Naive thymus-derived CD8-positive, alpha-beta T cell (primary cell): ENCODE measurements at regions not wholly inside any gene's neighbourhood (a gene's known extent, or its start where the extent isn't known, plus 50 kb on each side); places are given as distances from the start of the nearest gene placed in this dataset.

Source experiments
- ATAC-seq, 2 donors: fragments of 150-1000 bp; cut with Tn5 transposase in 1 of 2; sonication (Bioruptor Pico), chemical (Tn5 transposase) in 1 of 2; 1 replicate in 1 of 2; 2 replicates in 1 of 2; pipeline ENCODE4 v1.10.0; 2021; ENCODE audit warnings: mild to moderate bottlenecking in 2 of 2, moderate library complexity in 2 of 2
- POLR2A ChIA-PET: fragments of 350-600 bp; sonication (Branson Sonifier 250); formaldehyde crosslinking; loops from one replicate; lab custom pipeline; 2021; ENCODE audit warnings: antibody characterized with exemption; lab: Charles Lee
- DNase-seq, 10 donors: peaks; one replicate each; pipeline versions ENCODE4 v3.0.0 to v3.0.0-alpha.2; 2020 to 2022
- H3K27ac Mint-ChIP-seq, 10 donors: one replicate each; pipeline ENCODE4 v1.8.0; 2020 to 2022; ENCODE audit warnings: mild to moderate bottlenecking in 10 of 10, mixed read lengths in 10 of 10, moderate library complexity in 4 of 10, inconsistent platforms in 1 of 10
- H3K27me3 Mint-ChIP-seq, 5 donors: one replicate each; pipeline ENCODE4 v1.8.0; 2021 to 2022; ENCODE audit warnings: mixed read lengths in 5 of 5
- H3K36me3 Mint-ChIP-seq, 3 donors: one replicate each; pipeline ENCODE4 v1.8.0; 2020 to 2022; ENCODE audit warnings: mixed read lengths in 3 of 3, mild to moderate bottlenecking in 2 of 3, inconsistent platforms in 1 of 3
- H3K4me1 Mint-ChIP-seq, 4 donors: one replicate each; pipeline ENCODE4 v1.8.0; 2021 to 2022; ENCODE audit warnings: mixed read lengths in 4 of 4
- H3K4me3 Mint-ChIP-seq, 10 donors: one replicate each; pipeline ENCODE4 v1.8.0; 2020 to 2022; ENCODE audit warnings: mild to moderate bottlenecking in 10 of 10, mixed read lengths in 10 of 10, moderate library complexity in 6 of 10, inconsistent platforms in 1 of 10
- H3K9me3 Mint-ChIP-seq, 9 donors: one replicate each; pipeline ENCODE4 v1.8.0; 2020 to 2022; ENCODE audit warnings: mixed read lengths in 9 of 9, mild to moderate bottlenecking in 3 of 9, inconsistent platforms in 1 of 9, moderate library complexity in 1 of 9

DNA sequence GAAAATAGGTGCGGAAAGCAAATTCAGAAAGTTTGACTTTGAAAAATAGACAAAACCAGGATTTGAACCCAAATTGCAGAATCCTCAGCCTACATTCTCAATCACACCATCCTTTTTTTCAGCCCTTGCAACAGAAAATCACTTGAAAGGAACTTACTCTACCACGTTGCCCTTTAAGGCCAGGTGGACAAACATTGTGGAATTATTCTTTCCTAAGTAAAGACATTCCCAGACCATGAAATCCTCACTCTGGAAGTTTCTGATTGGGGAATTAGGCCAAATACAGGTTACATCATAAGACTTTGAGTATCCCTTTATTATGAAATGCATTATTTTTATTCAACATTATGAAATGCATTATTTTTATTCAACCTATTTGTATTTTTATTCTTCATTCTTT, 259.4 kb downstream of the RAD51AP2 start:
- Mint-ChIP-seq H3K4me3 (no peak overlapping the region), H3K27ac (no peak overlapping the region), H3K9me3 (peaks cover 0 to 10% (median 0%) of the 10 kb centered on the region in 9 donors), H3K27me3 (peaks cover 0 to 2% (median 0%) of the 10 kb centered on the region in 5 donors), H3K4me1 (no peaks in the 10 kb centered on the region), H3K36me3 (no peaks in the 10 kb centered on the region)
- no peak for ATAC-seq
- POLR2A ChIA-PET: no interaction called here
- no peak for DNase-seq

DNA sequence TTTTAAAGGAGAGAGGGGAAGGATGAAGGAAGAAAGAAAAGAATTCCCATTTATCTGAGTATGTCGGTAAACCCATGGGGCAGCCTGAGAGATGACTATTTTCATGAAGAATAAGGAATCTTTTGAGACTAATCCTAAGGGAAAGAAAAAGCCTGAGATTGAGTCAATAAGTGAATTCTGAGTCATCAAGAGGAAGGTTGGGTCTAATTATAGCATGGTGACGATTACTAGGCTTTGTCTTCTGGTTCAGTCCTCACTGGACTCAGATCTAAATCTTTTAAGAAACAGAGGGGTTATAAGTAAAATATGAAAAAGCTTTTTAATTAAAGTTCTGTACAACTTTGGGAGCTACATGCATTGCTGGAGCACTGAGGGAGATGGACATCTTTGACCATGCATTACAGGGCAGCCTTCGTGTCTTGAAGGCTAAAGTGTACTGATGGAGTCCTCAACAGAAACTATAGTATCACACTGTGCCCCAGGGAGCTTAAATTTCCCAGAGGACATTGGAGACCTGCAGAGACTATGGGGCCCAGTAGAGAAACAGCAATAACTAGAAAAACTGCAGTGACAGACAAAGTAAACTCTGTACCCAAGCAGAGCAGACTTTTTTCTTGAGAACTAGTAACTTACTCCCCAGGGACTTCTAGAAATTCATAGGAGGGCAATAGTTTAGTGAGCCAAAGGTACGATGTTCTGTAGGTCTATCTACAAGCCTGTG, 260.9 kb downstream of the RAD51AP2 start:
- DNase-seq (no peak), ATAC-seq (no peak)
- H3K4me1 Mint-ChIP-seq: no peaks in the 10 kb centered on the region
- peaks cover 0 to 10% (median 0%) of the 10 kb centered on the region in 9 donors for H3K9me3 Mint-ChIP-seq
- H3K27me3 Mint-ChIP-seq: no peaks in the 10 kb centered on the region
- H3K36me3 Mint-ChIP-seq: no peaks in the 10 kb centered on the region
- POLR2A ChIA-PET: no interaction called here
- no peak overlapping the region for H3K27ac Mint-ChIP-seq
- no peak overlapping the region for H3K4me3 Mint-ChIP-seq

DNA sequence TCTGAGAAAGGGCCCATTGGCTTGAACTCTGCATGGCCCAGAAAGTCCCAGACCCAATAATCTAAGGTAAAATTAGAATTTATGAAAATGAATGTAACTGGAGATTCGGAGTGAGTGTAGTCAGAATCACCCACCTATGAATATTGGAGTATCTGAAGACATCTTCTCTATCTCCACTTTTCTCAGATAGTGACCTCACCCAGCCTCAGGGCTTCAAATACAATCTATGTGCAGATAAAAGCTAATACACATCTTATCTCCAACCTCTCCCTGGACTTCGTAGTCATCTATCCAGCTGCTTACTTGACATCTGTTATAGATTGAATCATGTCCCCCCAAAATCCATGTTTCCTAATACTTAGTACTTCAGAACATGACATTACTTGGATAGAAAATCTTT, 263.2 kb downstream of the RAD51AP2 start:
- H3K4me3 Mint-ChIP-seq: no peak overlapping the region
- no peak for ATAC-seq

DNA sequence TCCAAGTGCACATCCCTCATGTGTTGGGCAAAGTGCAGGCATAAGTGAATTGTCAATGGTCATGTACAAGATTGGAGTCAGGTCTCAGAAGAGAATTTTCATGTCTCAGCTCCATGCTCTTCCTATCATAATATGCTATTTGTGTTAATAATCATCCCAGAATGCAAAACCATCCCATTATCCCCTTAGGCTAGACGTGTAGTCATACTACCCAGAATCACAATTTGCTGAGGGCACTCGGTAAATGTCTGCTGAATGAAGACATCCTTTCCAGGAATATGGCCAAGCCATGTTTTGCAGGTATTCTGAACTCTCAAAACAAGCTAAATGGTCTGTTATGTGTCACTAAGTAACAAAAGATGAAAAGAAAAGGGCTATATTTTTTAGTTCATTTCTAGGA, 263.8 kb downstream of the RAD51AP2 start:
- Mint-ChIP-seq H3K9me3 (peaks cover 0 to 18% (median 0%) of the 10 kb centered on the region in 9 donors), H3K4me3 (no peak overlapping the region), H3K4me1 (no peaks in the 10 kb centered on the region), H3K36me3 (no peaks in the 10 kb centered on the region), H3K27ac (no peak overlapping the region), H3K27me3 (peaks cover 0 to 1% (median 0%) of the 10 kb centered on the region in 5 donors)
- DNase-seq: no peak
- POLR2A ChIA-PET: no interaction called here
- ATAC-seq: no peak

More for the DNA sequence above, 263.2 kb downstream of the RAD51AP2 start:
- no peaks in the 10 kb centered on the region for H3K4me1 Mint-ChIP-seq
- H3K36me3 Mint-ChIP-seq: no peaks in the 10 kb centered on the region
- POLR2A ChIA-PET: no interaction called here
- no peak for DNase-seq
- no peak overlapping the region for H3K27ac Mint-ChIP-seq
- peaks cover 0 to 18% (median 0%) of the 10 kb centered on the region in 9 donors for H3K9me3 Mint-ChIP-seq
- H3K27me3 Mint-ChIP-seq: peaks cover 0 to 1% (median 0%) of the 10 kb centered on the region in 5 donors

DNA sequence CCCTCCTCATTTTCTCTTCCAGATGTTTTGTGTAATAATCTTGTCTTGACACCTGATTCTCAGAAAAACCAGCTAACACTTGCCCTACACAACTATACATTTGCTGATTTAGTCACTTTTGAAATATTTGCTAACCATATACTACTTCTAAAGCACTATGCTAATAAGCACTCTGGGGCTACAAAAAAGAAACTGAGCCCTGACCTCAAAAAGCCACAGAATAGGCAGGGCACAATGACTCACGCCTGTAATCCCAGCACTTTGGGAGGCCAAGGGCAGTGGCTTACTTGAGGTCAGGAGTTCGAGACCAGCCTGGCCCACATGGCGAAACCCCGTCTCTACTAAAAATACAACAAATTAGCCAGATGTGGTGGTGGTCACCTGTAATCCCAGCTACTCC, 266.0 kb downstream of the RAD51AP2 start:
- H3K4me1 Mint-ChIP-seq: no peaks in the 10 kb centered on the region
- ATAC-seq (no peak), DNase-seq (no peak)
- no peaks in the 10 kb centered on the region for H3K36me3 Mint-ChIP-seq
- H3K9me3 Mint-ChIP-seq: peaks cover 0 to 18% (median 0%) of the 10 kb centered on the region in 9 donors
- POLR2A ChIA-PET: no interaction called here
- H3K27ac Mint-ChIP-seq: no peak overlapping the region
- peaks cover 0 to 1% (median 0%) of the 10 kb centered on the region in 5 donors for H3K27me3 Mint-ChIP-seq
- H3K4me3 Mint-ChIP-seq: no peak overlapping the region

DNA sequence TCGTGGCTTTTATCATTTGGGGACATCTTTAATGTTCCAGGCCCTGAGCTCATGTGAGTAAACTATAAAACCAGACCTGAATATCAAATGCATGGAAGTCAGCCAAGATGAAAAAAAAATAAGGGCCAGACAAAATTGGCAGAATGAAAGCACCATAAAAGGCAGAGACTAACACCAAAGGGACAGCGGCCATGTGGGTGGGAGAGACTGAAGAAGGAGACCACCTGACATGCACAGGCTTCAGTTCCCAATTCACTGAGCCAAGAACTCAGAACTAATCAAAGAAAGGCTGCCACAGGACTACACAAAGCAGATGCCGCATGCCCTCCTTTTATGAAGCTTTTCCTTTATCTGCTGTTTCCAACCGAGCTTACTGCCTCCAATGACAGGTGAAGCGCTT, 267.1 kb downstream of the RAD51AP2 start:
- Mint-ChIP-seq H3K36me3 (no peaks in the 10 kb centered on the region), H3K4me3 (no peak overlapping the region), H3K9me3 (peaks cover 0 to 13% (median 2%) of the 10 kb centered on the region in 9 donors), H3K4me1 (no peaks in the 10 kb centered on the region), H3K27ac (no peak overlapping the region), H3K27me3 (peaks cover 0 to 1% (median 0%) of the 10 kb centered on the region in 5 donors)
- DNase-seq: no peak
- POLR2A ChIA-PET: no interaction called here
- no peak for ATAC-seq

DNA sequence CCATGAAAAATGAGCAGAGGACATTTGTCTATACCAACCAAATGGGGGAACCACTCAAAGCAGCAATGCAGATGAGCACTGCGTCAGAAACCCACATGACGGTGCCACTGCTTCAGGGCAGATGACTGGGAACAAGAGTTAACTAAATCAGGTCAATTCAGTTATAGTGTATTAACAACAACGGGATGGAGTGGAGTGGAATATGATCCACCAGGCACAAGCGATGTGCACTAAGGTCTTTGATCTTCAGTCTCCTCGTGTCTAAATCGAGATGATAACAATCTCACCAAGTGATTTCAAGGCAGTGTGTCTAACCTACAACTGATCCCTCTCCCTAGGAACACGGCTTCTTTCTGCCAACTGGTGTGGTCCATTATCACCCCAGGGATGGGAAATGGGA, 269.0 kb downstream of the RAD51AP2 start:
- POLR2A ChIA-PET: no interaction called here
- no peaks in the 10 kb centered on the region for H3K4me1 Mint-ChIP-seq

DNA sequence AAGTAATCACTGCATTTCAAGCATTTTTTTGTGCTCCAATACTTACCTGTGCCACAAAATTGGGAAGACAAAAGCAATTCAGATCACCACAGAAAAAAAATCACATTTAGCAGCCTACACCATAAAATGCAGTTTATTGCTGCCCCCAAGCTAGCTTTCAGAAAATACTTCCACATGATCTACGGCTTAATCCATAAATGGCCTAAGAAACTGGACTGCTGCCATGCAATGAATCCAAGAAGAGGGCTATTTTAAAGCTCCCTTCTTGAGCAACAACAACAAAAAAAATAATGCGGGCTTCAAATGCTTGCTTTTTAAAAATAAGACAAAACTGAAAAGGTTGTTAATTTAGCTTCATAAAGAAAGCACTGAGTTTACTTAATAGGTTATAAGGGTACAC, 272.3 kb downstream of the RAD51AP2 start:
- POLR2A ChIA-PET: no interaction called here
- ATAC-seq (no peak), DNase-seq (no peak)
- Mint-ChIP-seq H3K4me3 (no peak overlapping the region), H3K27ac (no peak overlapping the region), H3K4me1 (no peaks in the 10 kb centered on the region), H3K36me3 (no peaks in the 10 kb centered on the region), H3K27me3 (no peaks in the 10 kb centered on the region), H3K9me3 (peaks cover 0 to 20% (median 3%) of the 10 kb centered on the region in 9 donors)

More for the DNA sequence above, 269.0 kb downstream of the RAD51AP2 start:
- H3K27ac Mint-ChIP-seq: no peak overlapping the region
- no peak overlapping the region for H3K4me3 Mint-ChIP-seq
- DNase-seq: no peak
- H3K36me3 Mint-ChIP-seq: no peaks in the 10 kb centered on the region
- peaks cover 0 to 9% (median 0%) of the 10 kb centered on the region in 9 donors for H3K9me3 Mint-ChIP-seq
- H3K27me3 Mint-ChIP-seq: peaks cover 0 to 1% (median 0%) of the 10 kb centered on the region in 5 donors
- no peak for ATAC-seq

DNA sequence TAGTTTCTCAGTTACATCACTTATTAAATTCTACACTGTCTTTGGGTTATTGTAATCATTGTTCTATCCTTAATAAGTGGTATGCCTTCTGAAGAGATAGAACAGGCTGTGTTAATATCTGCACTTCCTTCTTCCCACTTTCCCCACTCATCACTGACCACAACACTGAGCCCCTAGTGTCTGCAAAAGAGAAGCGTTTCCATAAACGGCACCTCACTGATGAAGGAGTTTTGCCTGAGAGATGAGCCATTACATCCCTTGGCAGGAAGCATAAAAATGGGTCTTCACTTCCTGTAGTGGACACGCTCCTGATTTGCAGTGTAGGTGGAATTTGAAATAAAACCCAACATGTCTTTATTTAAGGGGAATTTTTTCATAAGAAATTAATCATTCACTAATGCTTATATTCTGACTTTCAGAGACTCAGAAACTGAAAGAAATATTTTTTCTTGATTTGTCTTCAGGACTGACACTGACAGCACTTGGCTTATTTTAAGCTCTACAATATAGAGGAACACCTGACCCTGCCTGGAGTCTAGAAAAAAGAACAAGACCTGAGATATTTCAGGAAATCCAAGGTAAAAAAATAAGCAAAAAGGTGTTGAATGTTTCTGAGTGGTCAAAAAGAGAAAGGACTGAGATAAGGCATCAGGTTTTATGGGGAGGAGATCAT, 275.3 kb downstream of the RAD51AP2 start:
- Mint-ChIP-seq H3K9me3 (peaks cover 0 to 13% (median 0%) of the 10 kb centered on the region in 9 donors), H3K4me1 (no peaks in the 10 kb centered on the region), H3K4me3 (no peak overlapping the region), H3K27ac (no peak overlapping the region), H3K36me3 (no peaks in the 10 kb centered on the region), H3K27me3 (no peaks in the 10 kb centered on the region)
- DNase-seq: no peak
- POLR2A ChIA-PET: no interaction called here
- no peak for ATAC-seq

DNA sequence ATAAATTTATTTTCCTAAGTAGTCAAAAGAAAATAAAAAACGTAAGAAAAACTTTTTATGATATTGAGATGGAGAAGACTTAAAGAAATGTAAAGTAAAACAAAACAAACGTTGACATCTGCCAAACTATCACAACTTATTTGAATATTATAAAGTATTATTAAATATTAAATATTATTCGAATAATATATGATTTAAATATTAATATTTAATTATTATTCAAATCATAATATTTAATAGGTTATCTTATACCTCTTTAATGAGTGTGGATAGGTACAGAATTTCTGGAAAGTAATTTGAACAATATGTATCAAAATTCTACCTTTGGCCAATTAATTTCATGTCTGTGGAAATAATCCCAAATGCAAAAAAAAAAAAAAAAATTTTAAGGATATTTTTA, 278.7 kb downstream of the RAD51AP2 start:
- H3K9me3 Mint-ChIP-seq: peaks cover 0 to 13% (median 0%) of the 10 kb centered on the region in 9 donors
- ATAC-seq (no peak), DNase-seq (no peak)
- no peak overlapping the region for H3K27ac Mint-ChIP-seq
- POLR2A ChIA-PET: no interaction called here
- no peaks in the 10 kb centered on the region for H3K4me1 Mint-ChIP-seq
- H3K36me3 Mint-ChIP-seq: no peaks in the 10 kb centered on the region
- no peaks in the 10 kb centered on the region for H3K27me3 Mint-ChIP-seq
- H3K4me3 Mint-ChIP-seq: no peak overlapping the region

DNA sequence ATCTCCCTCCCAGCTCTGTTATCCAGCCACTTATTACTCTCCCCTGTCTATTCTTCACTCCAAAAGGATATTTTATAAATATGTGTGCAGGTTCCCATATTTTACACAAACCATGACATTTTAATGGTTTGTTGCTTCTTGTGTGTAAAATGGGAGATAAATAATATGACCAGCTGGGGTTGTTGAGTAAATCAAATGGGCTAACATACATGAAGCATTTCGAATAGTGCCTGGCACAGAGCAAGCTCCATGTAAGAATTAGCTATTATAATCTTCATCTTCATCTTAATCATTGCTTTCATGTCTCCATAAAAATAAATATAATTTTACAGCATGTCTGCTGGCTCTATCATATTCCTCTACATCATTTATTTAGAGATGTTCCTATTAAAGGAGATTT, 283.1 kb downstream of the RAD51AP2 start:
- Mint-ChIP-seq H3K27ac (no peak overlapping the region), H3K27me3 (no peaks in the 10 kb centered on the region), H3K9me3 (peaks cover 0 to 7% (median 0%) of the 10 kb centered on the region in 9 donors), H3K4me3 (no peak overlapping the region), H3K36me3 (no peaks in the 10 kb centered on the region), H3K4me1 (no peaks in the 10 kb centered on the region)
- ATAC-seq: no peak
- DNase-seq: no peak
- POLR2A ChIA-PET: no interaction called here

DNA sequence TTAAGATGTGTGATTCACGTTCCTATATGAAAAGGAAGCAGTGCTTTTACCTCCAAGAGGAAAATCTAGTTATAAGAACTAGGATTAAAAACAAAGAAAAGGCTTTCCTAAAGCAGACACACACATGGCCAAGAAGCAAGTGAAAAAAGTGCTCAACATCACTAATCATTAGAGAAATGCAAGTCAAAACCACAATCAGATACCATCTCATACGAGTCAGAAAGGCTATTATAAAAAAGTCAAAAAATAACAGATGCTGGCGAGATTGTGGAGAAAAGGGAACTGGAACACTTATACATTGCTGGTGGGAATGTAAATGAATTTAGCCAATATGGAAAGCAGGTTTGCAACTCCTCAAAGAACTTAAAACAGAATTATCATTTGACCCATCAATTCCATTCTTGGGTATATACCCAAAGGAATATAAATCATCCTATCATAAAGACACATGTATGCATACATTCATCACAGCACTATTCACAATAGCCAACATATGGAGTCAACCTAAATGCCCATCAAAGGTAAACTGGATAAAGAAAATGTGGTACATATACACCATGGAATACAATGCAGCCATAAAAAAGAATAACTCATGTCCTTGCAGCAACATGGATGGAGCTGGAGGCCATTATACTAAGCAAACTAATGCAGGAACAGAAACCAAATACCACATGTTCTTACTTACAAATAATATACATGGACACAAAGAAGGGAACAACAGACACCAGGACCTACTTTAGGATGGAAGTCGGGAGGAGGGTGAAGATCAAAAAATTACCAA, 285.3 kb downstream of the RAD51AP2 start:
- no peak for ATAC-seq
- Mint-ChIP-seq H3K27me3 (no peaks in the 10 kb centered on the region), H3K9me3 (peaks cover 0 to 7% (median 2%) of the 10 kb centered on the region in 9 donors), H3K4me1 (no peaks in the 10 kb centered on the region), H3K27ac (no peak overlapping the region), H3K4me3 (no peak overlapping the region), H3K36me3 (no peaks in the 10 kb centered on the region)
- no peak for DNase-seq
- POLR2A ChIA-PET: no interaction called here

DNA sequence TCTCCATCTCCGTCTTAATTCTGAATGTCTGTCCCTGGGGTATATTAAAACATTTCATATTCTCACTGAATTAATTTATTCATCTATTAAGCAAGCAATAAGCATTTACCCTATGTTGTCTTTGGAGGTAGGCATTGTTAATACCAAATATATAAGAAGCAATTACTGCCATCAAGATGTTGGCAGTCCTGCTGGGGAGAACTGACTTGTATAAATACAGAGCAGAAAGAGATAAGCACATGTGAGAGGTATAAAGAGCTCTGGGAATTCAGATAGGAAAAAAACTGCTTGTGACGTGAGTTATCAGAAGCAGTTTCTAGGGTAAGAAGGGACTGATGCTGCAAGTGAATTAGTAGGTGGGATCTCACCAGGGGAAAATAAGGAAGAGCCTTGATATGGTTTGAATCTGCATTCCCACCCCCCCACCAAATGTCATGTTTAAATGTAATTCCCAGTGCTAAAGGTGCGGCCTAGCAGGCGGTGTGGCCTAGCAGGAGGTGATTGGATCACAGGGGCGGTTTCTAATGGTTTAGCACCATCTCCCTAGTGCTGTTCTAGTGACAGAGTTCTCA, 286.8 kb downstream of the RAD51AP2 start:
- POLR2A ChIA-PET: no interaction called here
- Mint-ChIP-seq H3K4me1 (no peaks in the 10 kb centered on the region), H3K4me3 (no peak overlapping the region), H3K9me3 (peaks cover 0 to 7% (median 2%) of the 10 kb centered on the region in 9 donors), H3K27ac (no peak overlapping the region), H3K27me3 (no peaks in the 10 kb centered on the region), H3K36me3 (no peaks in the 10 kb centered on the region)
- no peak for DNase-seq
- no peak for ATAC-seq
